HG03045 (cell line): ENCODE measurements at regions not wholly inside any gene's neighbourhood (a gene's known extent, or its start where the extent isn't known, plus 50 kb on each side); places are given as distances from the start of the nearest gene placed in this dataset.
"Not testable (repeated sequence)": the region's sequence is repeated elsewhere in the genome, so short reads cannot be mapped to it uniquely, and the experiment has no call there.

Experiments
- ATAC-seq: cut with Tn5 transposase; IDR thresholded peaks from one replicate; pipeline ENCODE4 v1.9.1; 2021; ENCODE audit warnings: mild to moderate bottlenecking, moderate library complexity; ENCODE audit not compliant: unreplicated experiment

GRCh38 chr6:144667532-144668503 is 382.7 kb downstream of the UTRN start:
- no peak for ATAC-seq

- not testable (repeated sequence) for ATAC-seq
Observed at GRCh38 chr6:144670259-144670658, 385.1 kb downstream of the UTRN start.

GRCh38 chr6:144673807-144674206 is 388.7 kb downstream of the UTRN start:
- ATAC-seq, result no peak

GRCh38 chr6:144675231-144675861 is 390.2 kb downstream of the UTRN start:
- ATAC-seq, result no peak

- not testable (repeated sequence) for ATAC-seq
Observed at GRCh38 chr6:144676310-144676709, 391.2 kb downstream of the UTRN start.

GRCh38 chr6:144677263-144677662 is 392.1 kb downstream of the UTRN start:
- not testable (repeated sequence) for ATAC-seq

GRCh38 chr6:144678844-144679243 is 393.7 kb downstream of the UTRN start:
- ATAC-seq, result no peak

- no peak for ATAC-seq
Observed at GRCh38 chr6:144681334-144681733, 396.2 kb downstream of the UTRN start.

- ATAC-seq, result no peak
Observed at GRCh38 chr6:144683216-144684070, 398.3 kb downstream of the UTRN start.

GRCh38 chr6:144688713-144689112 is 403.6 kb downstream of the UTRN start:
- no peak for ATAC-seq

- ATAC-seq, result no peak
Observed at GRCh38 chr6:144689503-144690040, 404.4 kb downstream of the UTRN start.

- ATAC-seq, result no peak
Observed at GRCh38 chr6:144690133-144690532, 405.0 kb downstream of the UTRN start.

- ATAC-seq, result no peak
Observed at GRCh38 chr6:144690666-144691065, 405.5 kb downstream of the UTRN start.

GRCh38 chr6:144692050-144692449 is 406.9 kb downstream of the UTRN start:
- not testable (repeated sequence) for ATAC-seq

- ATAC-seq, result no peak
Observed at GRCh38 chr6:144695858-144696533, 410.9 kb downstream of the UTRN start.

- ATAC-seq, result no peak
Observed at GRCh38 chr6:144696610-144697368, 411.7 kb downstream of the UTRN start.

- no peak for ATAC-seq
Observed at GRCh38 chr6:144697369-144697760, 412.2 kb downstream of the UTRN start.

GRCh38 chr6:144697801-144698200 is 412.7 kb downstream of the UTRN start:
- no peak for ATAC-seq

- ATAC-seq, result no peak
Observed at GRCh38 chr6:144702781-144703180, 417.6 kb downstream of the UTRN start.

GRCh38 chr6:144710207-144710606 is 425.1 kb downstream of the UTRN start:
- no peak for ATAC-seq
